ENCODE measurements at regions not wholly inside any gene's neighbourhood (a gene's known extent, or its start where the extent isn't known, plus 50 kb on each side); places are given as distances from the start of the nearest gene placed in this dataset.
A peak's percentile ranks its signal among the peaks of the same experiment; 100 is the strongest.

GRCh38 chr14:101235335-101236103 lies 325.8 kb upstream of the DIO3 start:
- no peak for TF ChIP-seq EZH2phosphoT487 (IDR thresholded peaks at IDR 0.05; ENCODE audit: low read depth)
- TF ChIP-seq, protein P1, sequence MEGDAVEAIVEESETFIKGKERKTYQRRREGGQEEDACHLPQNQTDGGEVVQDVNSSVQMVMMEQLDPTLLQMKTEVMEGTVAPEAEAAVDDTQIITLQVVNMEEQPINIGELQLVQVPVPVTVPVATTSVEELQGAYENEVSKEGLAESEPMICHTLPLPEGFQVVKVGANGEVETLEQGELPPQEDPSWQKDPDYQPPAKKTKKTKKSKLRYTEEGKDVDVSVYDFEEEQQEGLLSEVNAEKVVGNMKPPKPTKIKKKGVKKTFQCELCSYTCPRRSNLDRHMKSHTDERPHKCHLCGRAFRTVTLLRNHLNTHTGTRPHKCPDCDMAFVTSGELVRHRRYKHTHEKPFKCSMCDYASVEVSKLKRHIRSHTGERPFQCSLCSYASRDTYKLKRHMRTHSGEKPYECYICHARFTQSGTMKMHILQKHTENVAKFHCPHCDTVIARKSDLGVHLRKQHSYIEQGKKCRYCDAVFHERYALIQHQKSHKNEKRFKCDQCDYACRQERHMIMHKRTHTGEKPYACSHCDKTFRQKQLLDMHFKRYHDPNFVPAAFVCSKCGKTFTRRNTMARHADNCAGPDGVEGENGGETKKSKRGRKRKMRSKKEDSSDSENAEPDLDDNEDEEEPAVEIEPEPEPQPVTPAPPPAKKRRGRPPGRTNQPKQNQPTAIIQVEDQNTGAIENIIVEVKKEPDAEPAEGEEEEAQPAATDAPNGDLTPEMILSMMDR (IDR thresholded peaks at IDR 0.05; ENCODE audit: low read depth, low read length): peak; percentile 56

Measured in OCI-LY3 (cell line).